ENCODE measurements at regions not wholly inside any gene's neighbourhood (a gene's known extent, or its start where the extent isn't known, plus 50 kb on each side); places are given as distances from the start of the nearest gene placed in this dataset.
A peak's percentile ranks its signal among the peaks of the same experiment; 100 is the strongest.

DNA sequence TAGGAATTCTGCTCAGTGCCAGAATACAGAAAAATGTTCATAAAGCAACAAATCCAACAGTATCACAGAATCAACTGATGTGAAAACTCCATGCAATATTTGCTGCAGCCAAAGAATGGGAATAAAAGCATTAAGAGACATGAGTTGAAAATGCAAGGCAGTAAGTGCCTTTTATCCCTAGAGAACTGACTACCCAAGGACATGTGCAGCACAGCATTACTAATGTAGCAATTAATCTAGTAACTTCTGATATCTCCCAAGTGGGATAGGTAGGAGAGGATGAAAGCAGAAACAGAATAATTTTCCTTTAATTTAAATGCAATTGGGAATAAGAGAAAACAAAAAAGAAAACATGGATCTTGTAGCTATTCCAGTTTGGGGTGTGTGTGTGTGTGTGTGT lies 497.5 kb upstream of the CBLB start:
- Mint-ChIP-seq H3K27me3 (ENCODE audit: unreplicated experiment) (peaks cover 2% of the 10 kb centered on the region), H3K4me1 (ENCODE audit: low read depth, unreplicated experiment) (peaks cover 8% of the 10 kb centered on the region), H3K27ac (ENCODE audit: unreplicated experiment) (peak overlapping the region; percentile 4), H3K9me3 (ENCODE audit: unreplicated experiment) (peaks cover 3% of the 10 kb centered on the region), H3K4me3 (ENCODE audit: unreplicated experiment) (no peak overlapping the region), H3K36me3 (ENCODE audit: unreplicated experiment) (peaks cover 8% of the 10 kb centered on the region)
- no peak for DNase-seq
- TF ChIP-seq, protein P1, sequence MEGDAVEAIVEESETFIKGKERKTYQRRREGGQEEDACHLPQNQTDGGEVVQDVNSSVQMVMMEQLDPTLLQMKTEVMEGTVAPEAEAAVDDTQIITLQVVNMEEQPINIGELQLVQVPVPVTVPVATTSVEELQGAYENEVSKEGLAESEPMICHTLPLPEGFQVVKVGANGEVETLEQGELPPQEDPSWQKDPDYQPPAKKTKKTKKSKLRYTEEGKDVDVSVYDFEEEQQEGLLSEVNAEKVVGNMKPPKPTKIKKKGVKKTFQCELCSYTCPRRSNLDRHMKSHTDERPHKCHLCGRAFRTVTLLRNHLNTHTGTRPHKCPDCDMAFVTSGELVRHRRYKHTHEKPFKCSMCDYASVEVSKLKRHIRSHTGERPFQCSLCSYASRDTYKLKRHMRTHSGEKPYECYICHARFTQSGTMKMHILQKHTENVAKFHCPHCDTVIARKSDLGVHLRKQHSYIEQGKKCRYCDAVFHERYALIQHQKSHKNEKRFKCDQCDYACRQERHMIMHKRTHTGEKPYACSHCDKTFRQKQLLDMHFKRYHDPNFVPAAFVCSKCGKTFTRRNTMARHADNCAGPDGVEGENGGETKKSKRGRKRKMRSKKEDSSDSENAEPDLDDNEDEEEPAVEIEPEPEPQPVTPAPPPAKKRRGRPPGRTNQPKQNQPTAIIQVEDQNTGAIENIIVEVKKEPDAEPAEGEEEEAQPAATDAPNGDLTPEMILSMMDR (IDR thresholded peaks at IDR 0.05; ENCODE audit: partially characterized antibody, unreplicated experiment) = no peak

DNA sequence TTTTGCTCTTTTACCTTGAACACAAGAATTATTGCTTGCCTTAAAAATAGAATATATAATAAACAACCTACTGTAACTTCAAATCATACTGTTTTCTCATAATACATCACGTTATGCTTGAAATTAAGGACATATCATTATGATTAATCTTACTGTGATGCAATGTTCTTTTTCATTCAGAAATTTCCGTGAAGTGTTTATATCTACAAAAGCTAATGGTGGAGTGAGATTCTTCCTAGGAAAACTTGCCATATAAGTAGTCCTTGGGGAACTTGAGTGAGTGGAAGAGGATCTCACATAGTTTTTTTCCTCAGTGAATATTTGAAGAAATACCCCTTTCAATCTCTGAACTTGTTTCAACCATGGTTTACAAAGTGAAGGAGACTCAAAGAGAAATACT lies 498.7 kb upstream of the CBLB start:
- H3K4me1 Mint-ChIP-seq (ENCODE audit: low read depth, unreplicated experiment) = peaks cover 8% of the 10 kb centered on the region

DNA sequence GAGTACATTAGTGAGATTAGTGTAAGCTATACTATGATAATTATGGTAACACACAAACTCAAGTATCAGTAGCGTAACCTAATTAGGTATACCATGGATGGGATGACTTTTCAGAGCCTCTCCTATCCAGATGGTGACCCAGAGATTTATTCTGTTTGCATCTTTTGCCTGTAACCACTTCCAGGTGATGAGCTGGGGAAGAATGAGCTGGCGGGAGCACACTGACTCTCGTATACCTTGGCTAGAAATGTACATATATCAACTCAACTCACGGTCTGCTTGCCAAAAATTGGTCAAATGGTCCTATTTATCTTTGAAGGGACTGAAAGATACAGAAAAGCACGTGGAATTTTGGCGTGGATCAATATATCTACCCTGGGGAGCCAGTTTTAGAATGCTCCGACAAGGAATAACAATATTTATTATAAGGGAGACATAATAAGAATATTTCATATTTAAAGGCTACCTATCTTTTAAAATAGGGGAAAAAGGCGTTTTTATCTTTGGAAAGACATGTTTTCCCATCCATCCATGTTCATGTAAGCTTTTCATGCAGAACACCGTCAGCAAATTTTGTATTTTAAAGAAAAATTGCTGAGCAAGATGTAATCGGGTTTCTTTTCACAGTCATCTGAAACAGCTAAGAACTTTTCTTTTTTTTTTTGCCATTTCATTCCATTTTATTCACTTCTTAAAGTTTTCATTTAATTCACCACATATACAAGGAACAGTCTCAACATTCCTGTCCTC lies 502.6 kb upstream of the CBLB start:
- Mint-ChIP-seq H3K9me3 (ENCODE audit: unreplicated experiment) (peaks cover 1% of the 10 kb centered on the region), H3K4me3 (ENCODE audit: unreplicated experiment) (no peak overlapping the region), H3K36me3 (ENCODE audit: unreplicated experiment) (no peaks in the 10 kb centered on the region), H3K4me1 (ENCODE audit: low read depth, unreplicated experiment) (peaks cover 9% of the 10 kb centered on the region), H3K27ac (ENCODE audit: unreplicated experiment) (no peak overlapping the region), H3K27me3 (ENCODE audit: unreplicated experiment) (peaks cover 2% of the 10 kb centered on the region)
- DNase-seq = no peak
- TF ChIP-seq, protein P1 (IDR thresholded peaks at IDR 0.05; ENCODE audit: partially characterized antibody, unreplicated experiment) = no peak

More for the DNA sequence above, 498.7 kb upstream of the CBLB start:
- no peaks in the 10 kb centered on the region for H3K36me3 Mint-ChIP-seq (ENCODE audit: unreplicated experiment)
- no peak overlapping the region for H3K4me3 Mint-ChIP-seq (ENCODE audit: unreplicated experiment)
- peaks cover 2% of the 10 kb centered on the region for H3K27me3 Mint-ChIP-seq (ENCODE audit: unreplicated experiment)
- TF ChIP-seq, protein P1 (IDR thresholded peaks at IDR 0.05; ENCODE audit: partially characterized antibody, unreplicated experiment) = no peak
- no peak overlapping the region for H3K27ac Mint-ChIP-seq (ENCODE audit: unreplicated experiment)
- peaks cover 3% of the 10 kb centered on the region for H3K9me3 Mint-ChIP-seq (ENCODE audit: unreplicated experiment)
- no peak for DNase-seq

DNA sequence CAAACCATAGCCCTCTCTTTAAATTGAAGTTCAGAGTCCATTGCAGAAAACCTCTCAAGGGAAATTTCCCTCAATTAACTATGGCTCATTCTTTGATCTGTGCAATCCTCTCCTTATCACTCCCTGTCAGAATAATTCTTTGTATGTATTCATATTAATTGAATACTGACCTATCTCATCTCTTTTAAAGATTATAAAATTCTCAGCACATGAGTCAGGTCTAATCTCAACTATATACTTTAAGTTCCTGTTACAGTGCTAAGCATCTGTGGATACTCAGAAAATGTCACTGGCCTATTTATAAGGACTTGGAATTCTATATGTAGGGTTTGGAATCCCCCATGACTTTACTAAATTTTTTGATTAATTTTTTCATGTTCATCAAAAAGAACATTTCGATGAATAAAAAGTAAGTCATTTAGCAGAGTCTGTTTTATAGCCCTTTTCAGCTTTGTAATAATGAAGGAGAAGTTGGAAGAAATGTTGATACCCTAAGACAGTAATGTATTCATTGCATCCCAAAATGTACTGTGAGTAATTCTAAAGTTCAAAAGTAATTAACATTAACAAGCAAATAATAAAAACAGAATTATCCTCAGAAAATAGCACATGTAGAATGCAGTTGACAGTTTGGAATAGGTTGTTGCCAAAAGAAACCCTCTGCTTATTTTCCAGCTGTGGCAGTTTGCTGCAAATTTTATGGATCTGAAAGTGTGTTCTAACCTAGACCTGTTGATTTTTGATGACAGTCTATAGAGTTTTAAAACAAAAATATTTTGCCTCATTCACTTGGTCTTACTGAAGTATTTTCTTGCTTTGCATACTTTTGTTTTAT lies 503.4 kb upstream of the CBLB start:
- TF ChIP-seq, protein P1 (IDR thresholded peaks at IDR 0.05; ENCODE audit: partially characterized antibody, unreplicated experiment) = no peak
- Mint-ChIP-seq H3K9me3 (ENCODE audit: unreplicated experiment) (peaks cover 1% of the 10 kb centered on the region), H3K4me1 (ENCODE audit: low read depth, unreplicated experiment) (peaks cover 6% of the 10 kb centered on the region), H3K27me3 (ENCODE audit: unreplicated experiment) (no peaks in the 10 kb centered on the region), H3K36me3 (ENCODE audit: unreplicated experiment) (no peaks in the 10 kb centered on the region), H3K27ac (ENCODE audit: unreplicated experiment) (no peak overlapping the region), H3K4me3 (ENCODE audit: unreplicated experiment) (no peak overlapping the region)
- no peak for DNase-seq

DNA sequence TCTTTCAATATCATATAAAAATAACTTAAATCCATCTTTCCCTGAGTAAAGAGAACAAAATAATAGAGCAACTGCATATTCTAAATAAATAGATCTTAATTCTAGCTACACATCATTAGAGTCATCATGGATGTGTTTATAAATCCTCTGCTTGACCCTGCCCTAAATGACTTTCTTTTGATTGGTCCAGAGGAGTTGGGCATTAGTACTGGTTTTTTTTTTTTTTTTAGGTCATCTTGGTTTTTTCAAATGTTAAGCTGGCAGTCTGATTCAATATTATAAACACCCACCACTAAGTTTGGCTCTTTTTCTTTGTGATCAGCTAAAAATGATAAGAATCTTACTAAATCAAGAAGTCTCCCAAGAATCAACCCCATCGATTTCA lies 504.0 kb upstream of the CBLB start:
- no peak overlapping the region for H3K27ac Mint-ChIP-seq (ENCODE audit: unreplicated experiment)
- TF ChIP-seq, protein P1 (IDR thresholded peaks at IDR 0.05; ENCODE audit: partially characterized antibody, unreplicated experiment) = no peak
- H3K4me1 Mint-ChIP-seq (ENCODE audit: low read depth, unreplicated experiment) = peaks cover 4% of the 10 kb centered on the region
- no peaks in the 10 kb centered on the region for H3K36me3 Mint-ChIP-seq (ENCODE audit: unreplicated experiment)
- H3K27me3 Mint-ChIP-seq (ENCODE audit: unreplicated experiment) = no peaks in the 10 kb centered on the region
- DNase-seq = no peak
- peaks cover 1% of the 10 kb centered on the region for H3K9me3 Mint-ChIP-seq (ENCODE audit: unreplicated experiment)
- no peak overlapping the region for H3K4me3 Mint-ChIP-seq (ENCODE audit: unreplicated experiment)

Data from glutamatergic neuron (in vitro differentiated cells).